ENCODE measurements at regions not wholly inside any gene's neighbourhood (a gene's known extent, or its start where the extent isn't known, plus 50 kb on each side); places are given as distances from the start of the nearest gene placed in this dataset.

DNA sequence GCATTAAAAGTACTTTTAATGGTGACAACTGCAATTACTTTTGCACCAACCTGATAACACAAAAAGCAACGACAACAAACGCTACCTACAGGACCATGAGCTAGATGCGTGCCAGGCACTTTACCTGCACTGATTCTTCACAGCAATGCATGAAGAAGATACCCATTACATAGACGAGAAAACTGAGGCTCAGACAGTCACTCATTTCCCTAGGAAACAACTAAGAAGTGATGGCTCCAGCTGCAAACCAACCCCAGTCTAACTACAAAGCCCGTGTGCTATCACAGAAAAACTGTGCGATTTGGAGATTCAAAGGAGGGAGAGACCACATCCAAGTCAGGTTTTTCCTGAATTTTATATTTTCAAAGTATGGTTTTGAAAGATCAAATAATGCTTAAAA is 80.1 kb upstream of the TP53I11 start:
- 84% methylated on average over 4 of the region's 6 CpGs for WGBS (ENCODE audit: insufficient coverage)
- intact Hi-C loops (cut with micrococcal nuclease), result loop anchor here (5.0 kb wide), 1 partner anchor 473 kb away; no protein-coding TSS in a partner anchor
- Histone ChIP-seq H3K4me3 (ENCODE audit: control extremely low read depth in 1 of 5, extremely low read depth in 1 of 5, insufficient read depth in 1 of 5, low read depth in 2 of 5, low read length in 4 of 5) (no peak overlapping the region), H3K9ac (ENCODE audit: low read length) (no peak overlapping the region), H3K9me3 (ENCODE audit: control extremely low read depth in 1 of 3, control insufficient read depth in 2 of 3, insufficient read depth in 1 of 3, low read length in 2 of 3) (peaks cover 3 to 8% (median 6%) of the 10 kb centered on the region in 3 donors), H3K27me3 (replicated peaks in 1 of 4; ENCODE audit: control extremely low read depth in 1 of 4, control insufficient read depth in 3 of 4, insufficient read depth in 4 of 4, low read length in 3 of 4) (no peaks in the 10 kb centered on the region), H3K4me2 (replicated peaks; ENCODE audit: low read depth, low read length, poor library complexity, severe bottlenecking) (no peak overlapping the region), H3K36me3 (replicated peaks in 1 of 2; ENCODE audit: control extremely low read depth in 1 of 2, control insufficient read depth in 1 of 2, extremely low read depth in 1 of 2, insufficient read depth in 2 of 2, low read length in 1 of 2) (no peaks in the 10 kb centered on the region), H3K4me1 (ENCODE audit: control insufficient read depth in 2 of 2, insufficient read depth in 2 of 2, low read length in 2 of 2) (peaks cover 43 to 59% of the 10 kb centered on the region in 2 donors), H3K79me2 (ENCODE audit: control insufficient read depth, insufficient read depth, low read length) (no peaks in the 10 kb centered on the region), H4K20me1 (ENCODE audit: control insufficient read depth, insufficient read depth, low read length, poor library complexity, severe bottlenecking) (no peaks in the 10 kb centered on the region), H2AFZ (ENCODE audit: insufficient read depth, low read depth, low read length, poor library complexity, severe bottlenecking) (no peak overlapping the region), H3K27ac (ENCODE audit: low read length in 2 of 2) (no peak overlapping the region)
- ATAC-seq (ENCODE audit: low read depth) (no peak), DNase-seq (no peak)
- ChIA-PET POLR2A (interaction anchor here (0.8 to 1.0 kb wide), 2 partner anchors 9 to 14 kb away, joined by 3 to 5 read pairs; no protein-coding TSS in a partner anchor), CTCF (interaction anchor here (1.2 to 9.4 kb wide), 7 partner anchors 9 to 94 kb away, joined by 3 to 86 read pairs (median 10); no protein-coding TSS in a partner anchor)
- H3K27me3 Mint-ChIP-seq, result no peaks in the 10 kb centered on the region
- H3K4me3 Mint-ChIP-seq, result no peak overlapping the region
- H3K4me1 Mint-ChIP-seq, result peaks cover 74% of the 10 kb centered on the region
- TF ChIP-seq, protein P1, sequence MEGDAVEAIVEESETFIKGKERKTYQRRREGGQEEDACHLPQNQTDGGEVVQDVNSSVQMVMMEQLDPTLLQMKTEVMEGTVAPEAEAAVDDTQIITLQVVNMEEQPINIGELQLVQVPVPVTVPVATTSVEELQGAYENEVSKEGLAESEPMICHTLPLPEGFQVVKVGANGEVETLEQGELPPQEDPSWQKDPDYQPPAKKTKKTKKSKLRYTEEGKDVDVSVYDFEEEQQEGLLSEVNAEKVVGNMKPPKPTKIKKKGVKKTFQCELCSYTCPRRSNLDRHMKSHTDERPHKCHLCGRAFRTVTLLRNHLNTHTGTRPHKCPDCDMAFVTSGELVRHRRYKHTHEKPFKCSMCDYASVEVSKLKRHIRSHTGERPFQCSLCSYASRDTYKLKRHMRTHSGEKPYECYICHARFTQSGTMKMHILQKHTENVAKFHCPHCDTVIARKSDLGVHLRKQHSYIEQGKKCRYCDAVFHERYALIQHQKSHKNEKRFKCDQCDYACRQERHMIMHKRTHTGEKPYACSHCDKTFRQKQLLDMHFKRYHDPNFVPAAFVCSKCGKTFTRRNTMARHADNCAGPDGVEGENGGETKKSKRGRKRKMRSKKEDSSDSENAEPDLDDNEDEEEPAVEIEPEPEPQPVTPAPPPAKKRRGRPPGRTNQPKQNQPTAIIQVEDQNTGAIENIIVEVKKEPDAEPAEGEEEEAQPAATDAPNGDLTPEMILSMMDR (IDR thresholded peaks at IDR 0.05), result no peak
- no peak for TF ChIP-seq EZH2 (IDR thresholded peaks at IDR 0.05; ENCODE audit: borderline replicate concordance, insufficient read depth, low read depth, low read length, poor library complexity, severe bottlenecking)
- H3K27ac Mint-ChIP-seq, result no peak overlapping the region
- peaks cover 2% of the 10 kb centered on the region for H3K9me3 Mint-ChIP-seq (ENCODE audit: insufficient read depth)

- H3K27ac ChIP-seq (ENCODE audit: low read length in 2 of 2), result peak overlapping the region; percentile 54 to 61
- ChIA-PET CTCF (interaction anchor here (1.1 to 9.4 kb wide), 14 partner anchors 10 to 104 kb away, joined by 3 to 86 read pairs (median 4); no protein-coding TSS in a partner anchor), POLR2A (interaction anchor here (1.0 to 1.5 kb wide), 3 partner anchors 44 to 70 kb away, joined by 3 to 5 read pairs (median 4); no protein-coding TSS in a partner anchor)
- no peak overlapping the region for H3K4me3 ChIP-seq (ENCODE audit: control extremely low read depth in 1 of 5, extremely low read depth in 1 of 5, insufficient read depth in 1 of 5, low read depth in 2 of 5, low read length in 4 of 5)
- H4K20me1 ChIP-seq (ENCODE audit: control insufficient read depth, insufficient read depth, low read length, poor library complexity, severe bottlenecking), result no peaks in the 10 kb centered on the region
- H3K9me3 Mint-ChIP-seq (ENCODE audit: insufficient read depth), result peaks cover 2% of the 10 kb centered on the region
- no peaks in the 10 kb centered on the region for H3K36me3 ChIP-seq (replicated peaks in 1 of 2; ENCODE audit: control extremely low read depth in 1 of 2, control insufficient read depth in 1 of 2, extremely low read depth in 1 of 2, insufficient read depth in 2 of 2, low read length in 1 of 2)
- peak overlapping the region; percentile 59 for H3K4me3 Mint-ChIP-seq
- H3K4me2 ChIP-seq (replicated peaks; ENCODE audit: low read depth, low read length, poor library complexity, severe bottlenecking), result peak overlapping the region; percentile 14
- DNase-seq (peak; percentile 89), ATAC-seq (ENCODE audit: low read depth) (peak; percentile 46)
- H3K27ac Mint-ChIP-seq, result peak overlapping the region; percentile 80
- H3K79me2 ChIP-seq (ENCODE audit: control insufficient read depth, insufficient read depth, low read length), result no peaks in the 10 kb centered on the region
- no peak overlapping the region for H2AFZ ChIP-seq (ENCODE audit: insufficient read depth, low read depth, low read length, poor library complexity, severe bottlenecking)
- no peak for TF ChIP-seq EZH2 (IDR thresholded peaks at IDR 0.05; ENCODE audit: borderline replicate concordance, insufficient read depth, low read depth, low read length, poor library complexity, severe bottlenecking)
- TF ChIP-seq, protein P1 (IDR thresholded peaks at IDR 0.05), result no peak
- intact Hi-C loops (cut with micrococcal nuclease), result loop anchor here (5.0 kb wide), 1 partner anchor 475 kb away; no protein-coding TSS in a partner anchor
- H3K27me3 Mint-ChIP-seq, result no peaks in the 10 kb centered on the region
- H3K9me3 ChIP-seq (ENCODE audit: control extremely low read depth in 1 of 3, control insufficient read depth in 2 of 3, insufficient read depth in 1 of 3, low read length in 2 of 3), result peaks cover 3 to 8% (median 6%) of the 10 kb centered on the region in 3 donors
- H3K9ac ChIP-seq (ENCODE audit: low read length), result no peak overlapping the region
- no peaks in the 10 kb centered on the region for H3K27me3 ChIP-seq (replicated peaks in 1 of 4; ENCODE audit: control extremely low read depth in 1 of 4, control insufficient read depth in 3 of 4, insufficient read depth in 4 of 4, low read length in 3 of 4)
- H3K4me1 Mint-ChIP-seq, result peaks cover 61% of the 10 kb centered on the region
- peaks cover 35 to 50% of the 10 kb centered on the region in 2 donors for H3K4me1 ChIP-seq (ENCODE audit: control insufficient read depth in 2 of 2, insufficient read depth in 2 of 2, low read length in 2 of 2)
- 87% methylated on average over 2 of the region's 2 CpGs for WGBS (ENCODE audit: insufficient coverage)
Observed at GRCh38 chr11:45031912-45032519, 81.3 kb upstream of the TP53I11 start.
